HUES48 (cell line): ENCODE measurements at regions not wholly inside any gene's neighbourhood (a gene's known extent, or its start where the extent isn't known, plus 50 kb on each side); places are given as distances from the start of the nearest gene placed in this dataset.

Experiments
- H3K27ac ChIP-seq: one replicate; pipeline ENCODE4 v1.7.0; 2013; ENCODE audit warnings: low read depth, low read length, inconsistent platforms
- H3K27me3 ChIP-seq: 2 replicates; pipeline ENCODE4 v1.6.1; 2013; ENCODE audit warnings: mild to moderate bottlenecking, low read length; ENCODE audit not compliant: control insufficient read depth, insufficient read depth
- H3K36me3 ChIP-seq: 2 replicates; pipeline ENCODE4 v1.6.1; 2013; ENCODE audit warnings: low read length; ENCODE audit not compliant: control insufficient read depth, insufficient read depth
- H3K4me1 ChIP-seq: 2 replicates; pipeline ENCODE4 v1.6.1; 2013; ENCODE audit warnings: mild to moderate bottlenecking, low read length; ENCODE audit not compliant: control insufficient read depth, insufficient read depth
- H3K4me3 ChIP-seq: 2 replicates; pipeline ENCODE4 v1.5.1; 2013; ENCODE audit warnings: mild to moderate bottlenecking, low read depth, low read length
- H3K9ac ChIP-seq: 2 replicates; pipeline ENCODE4 v1.6.1; 2013; ENCODE audit warnings: mild to moderate bottlenecking, low read depth, low read length, moderate library complexity
- H3K9me3 ChIP-seq: 2 replicates; pipeline ENCODE4 v1.6.1; 2013; ENCODE audit warnings: low read length; ENCODE audit not compliant: control insufficient read depth, insufficient read depth

- H3K9ac ChIP-seq = no peak overlapping the region
- no peak overlapping the region for H3K4me3 ChIP-seq
- H3K27ac ChIP-seq = no peak overlapping the region
- peaks cover 18% of the 10 kb centered on the region for H3K4me1 ChIP-seq
- H3K9me3 ChIP-seq = no peaks in the 10 kb centered on the region
- no peaks in the 10 kb centered on the region for H3K27me3 ChIP-seq
- no peaks in the 10 kb centered on the region for H3K36me3 ChIP-seq
Observed at GRCh38 chr4:160141206-160141605, 1038.3 kb downstream of the RAPGEF2 start.

- H3K36me3 ChIP-seq = no peaks in the 10 kb centered on the region
- H3K4me3 ChIP-seq = no peak overlapping the region
- H3K27ac ChIP-seq = no peak overlapping the region
- no peaks in the 10 kb centered on the region for H3K27me3 ChIP-seq
- no peaks in the 10 kb centered on the region for H3K9me3 ChIP-seq
- peaks cover 18% of the 10 kb centered on the region for H3K4me1 ChIP-seq
- H3K9ac ChIP-seq = no peak overlapping the region
Observed at GRCh38 chr4:160142579-160142978, 1039.7 kb downstream of the RAPGEF2 start.

GRCh38 chr4:160143574-160143973, 1040.7 kb downstream of the RAPGEF2 start:
- Histone ChIP-seq H3K9ac (no peak overlapping the region), H3K4me1 (peaks cover 18% of the 10 kb centered on the region), H3K9me3 (no peaks in the 10 kb centered on the region), H3K27ac (no peak overlapping the region), H3K27me3 (no peaks in the 10 kb centered on the region), H3K36me3 (no peaks in the 10 kb centered on the region), H3K4me3 (no peak overlapping the region)

GRCh38 chr4:160159457-160159856, 1056.6 kb downstream of the RAPGEF2 start:
- Histone ChIP-seq H3K27ac (no peak overlapping the region), H3K27me3 (no peaks in the 10 kb centered on the region), H3K36me3 (no peaks in the 10 kb centered on the region), H3K9ac (no peak overlapping the region), H3K4me1 (no peaks in the 10 kb centered on the region), H3K4me3 (no peak overlapping the region), H3K9me3 (peaks cover 35% of the 10 kb centered on the region)

- Histone ChIP-seq H3K9me3 (peaks cover 35% of the 10 kb centered on the region), H3K27ac (no peak overlapping the region), H3K9ac (no peak overlapping the region), H3K27me3 (no peaks in the 10 kb centered on the region), H3K4me1 (no peaks in the 10 kb centered on the region), H3K4me3 (no peak overlapping the region), H3K36me3 (no peaks in the 10 kb centered on the region)
Observed at GRCh38 chr4:160161026-160161425, 1058.1 kb downstream of the RAPGEF2 start.

- no peaks in the 10 kb centered on the region for H3K36me3 ChIP-seq
- no peaks in the 10 kb centered on the region for H3K27me3 ChIP-seq
- no peaks in the 10 kb centered on the region for H3K9me3 ChIP-seq
- no peak overlapping the region for H3K4me3 ChIP-seq
- no peak overlapping the region for H3K27ac ChIP-seq
- no peak overlapping the region for H3K9ac ChIP-seq
- H3K4me1 ChIP-seq = no peaks in the 10 kb centered on the region
Observed at GRCh38 chr4:160175064-160175643, 1072.3 kb downstream of the RAPGEF2 start.

GRCh38 chr4:160180211-160180610, 1077.3 kb downstream of the RAPGEF2 start:
- H3K9ac ChIP-seq = no peak overlapping the region
- no peaks in the 10 kb centered on the region for H3K36me3 ChIP-seq
- no peaks in the 10 kb centered on the region for H3K4me1 ChIP-seq
- no peaks in the 10 kb centered on the region for H3K9me3 ChIP-seq
- no peaks in the 10 kb centered on the region for H3K27me3 ChIP-seq
- H3K4me3 ChIP-seq = no peak overlapping the region
- H3K27ac ChIP-seq = no peak overlapping the region

- Histone ChIP-seq H3K4me1 (no peaks in the 10 kb centered on the region), H3K27me3 (no peaks in the 10 kb centered on the region), H3K9ac (no peak overlapping the region), H3K4me3 (no peak overlapping the region), H3K36me3 (no peaks in the 10 kb centered on the region), H3K9me3 (no peaks in the 10 kb centered on the region), H3K27ac (no peak overlapping the region)
Observed at GRCh38 chr4:160182727-160183126, 1079.8 kb downstream of the RAPGEF2 start.

GRCh38 chr4:160184884-160185283, 1082.0 kb downstream of the RAPGEF2 start:
- Histone ChIP-seq H3K27ac (no peak overlapping the region), H3K36me3 (no peaks in the 10 kb centered on the region), H3K27me3 (no peaks in the 10 kb centered on the region), H3K9ac (no peak overlapping the region), H3K4me1 (no peaks in the 10 kb centered on the region), H3K4me3 (no peak overlapping the region), H3K9me3 (no peaks in the 10 kb centered on the region)

- Histone ChIP-seq H3K4me3 (no peak overlapping the region), H3K36me3 (no peaks in the 10 kb centered on the region), H3K27me3 (no peaks in the 10 kb centered on the region), H3K4me1 (no peaks in the 10 kb centered on the region), H3K9ac (no peak overlapping the region), H3K27ac (no peak overlapping the region), H3K9me3 (no peaks in the 10 kb centered on the region)
Observed at GRCh38 chr4:160193787-160194186, 1090.9 kb downstream of the RAPGEF2 start.

- peaks cover 2% of the 10 kb centered on the region; the same call in 1 of the 2 replicates for H3K9me3 ChIP-seq
- H3K4me1 ChIP-seq = no peaks in the 10 kb centered on the region
- H3K27me3 ChIP-seq = no peaks in the 10 kb centered on the region
- no peak overlapping the region for H3K27ac ChIP-seq
- no peak overlapping the region for H3K9ac ChIP-seq
- no peak overlapping the region for H3K4me3 ChIP-seq
- no peaks in the 10 kb centered on the region for H3K36me3 ChIP-seq
Observed at GRCh38 chr4:160194716-160195115, 1091.8 kb downstream of the RAPGEF2 start.

GRCh38 chr4:160202802-160203201, 1099.9 kb downstream of the RAPGEF2 start:
- Histone ChIP-seq H3K9ac (no peak overlapping the region), H3K4me1 (peaks cover 12% of the 10 kb centered on the region), H3K27me3 (no peaks in the 10 kb centered on the region), H3K9me3 (peaks cover 11% of the 10 kb centered on the region), H3K36me3 (no peaks in the 10 kb centered on the region), H3K4me3 (no peak overlapping the region), H3K27ac (no peak overlapping the region)
